ENCODE measurements at regions not wholly inside any gene's neighbourhood (a gene's known extent, or its start where the extent isn't known, plus 50 kb on each side); places are given as distances from the start of the nearest gene placed in this dataset.

- H3K4me1 Mint-ChIP-seq: no peaks in the 10 kb centered on the region
- DNase-seq: no peak
- no peaks in the 10 kb centered on the region for H3K27me3 Mint-ChIP-seq
- H3K9me3 Mint-ChIP-seq: peaks cover 2% of the 10 kb centered on the region
- no peaks in the 10 kb centered on the region for H3K36me3 Mint-ChIP-seq
- CTCF ChIA-PET: no interaction called here
- H3K27ac Mint-ChIP-seq: no peak overlapping the region
- no peak overlapping the region for H3K4me3 Mint-ChIP-seq
Observed at GRCh38 chr9:135388530-135388929, 91.1 kb upstream of the PPP1R26 start.

- Mint-ChIP-seq H3K27ac (no peak overlapping the region), H3K9me3 (no peaks in the 10 kb centered on the region), H3K36me3 (no peaks in the 10 kb centered on the region), H3K27me3 (peaks cover 3% of the 10 kb centered on the region), H3K4me3 (no peak overlapping the region), H3K4me1 (no peaks in the 10 kb centered on the region)
- CTCF ChIA-PET: no interaction called here
- DNase-seq: no peak
Observed at GRCh38 chr9:135391759-135392158, 87.8 kb upstream of the PPP1R26 start.

- DNase-seq: no peak
- no peak overlapping the region for H3K4me3 Mint-ChIP-seq
- peaks cover 3% of the 10 kb centered on the region for H3K27me3 Mint-ChIP-seq
- H3K4me1 Mint-ChIP-seq: no peaks in the 10 kb centered on the region
- H3K27ac Mint-ChIP-seq: no peak overlapping the region
- CTCF ChIA-PET: no interaction called here
- H3K36me3 Mint-ChIP-seq: no peaks in the 10 kb centered on the region
- H3K9me3 Mint-ChIP-seq: no peaks in the 10 kb centered on the region
Observed at GRCh38 chr9:135392511-135392910, 87.1 kb upstream of the PPP1R26 start.

- CTCF ChIA-PET: no interaction called here
- Mint-ChIP-seq H3K27ac (no peak overlapping the region), H3K4me3 (no peak overlapping the region), H3K4me1 (no peaks in the 10 kb centered on the region), H3K9me3 (no peaks in the 10 kb centered on the region), H3K36me3 (no peaks in the 10 kb centered on the region), H3K27me3 (peaks cover 3% of the 10 kb centered on the region)
- DNase-seq: no peak
Observed at GRCh38 chr9:135394131-135394530, 85.5 kb upstream of the PPP1R26 start.

DNA sequence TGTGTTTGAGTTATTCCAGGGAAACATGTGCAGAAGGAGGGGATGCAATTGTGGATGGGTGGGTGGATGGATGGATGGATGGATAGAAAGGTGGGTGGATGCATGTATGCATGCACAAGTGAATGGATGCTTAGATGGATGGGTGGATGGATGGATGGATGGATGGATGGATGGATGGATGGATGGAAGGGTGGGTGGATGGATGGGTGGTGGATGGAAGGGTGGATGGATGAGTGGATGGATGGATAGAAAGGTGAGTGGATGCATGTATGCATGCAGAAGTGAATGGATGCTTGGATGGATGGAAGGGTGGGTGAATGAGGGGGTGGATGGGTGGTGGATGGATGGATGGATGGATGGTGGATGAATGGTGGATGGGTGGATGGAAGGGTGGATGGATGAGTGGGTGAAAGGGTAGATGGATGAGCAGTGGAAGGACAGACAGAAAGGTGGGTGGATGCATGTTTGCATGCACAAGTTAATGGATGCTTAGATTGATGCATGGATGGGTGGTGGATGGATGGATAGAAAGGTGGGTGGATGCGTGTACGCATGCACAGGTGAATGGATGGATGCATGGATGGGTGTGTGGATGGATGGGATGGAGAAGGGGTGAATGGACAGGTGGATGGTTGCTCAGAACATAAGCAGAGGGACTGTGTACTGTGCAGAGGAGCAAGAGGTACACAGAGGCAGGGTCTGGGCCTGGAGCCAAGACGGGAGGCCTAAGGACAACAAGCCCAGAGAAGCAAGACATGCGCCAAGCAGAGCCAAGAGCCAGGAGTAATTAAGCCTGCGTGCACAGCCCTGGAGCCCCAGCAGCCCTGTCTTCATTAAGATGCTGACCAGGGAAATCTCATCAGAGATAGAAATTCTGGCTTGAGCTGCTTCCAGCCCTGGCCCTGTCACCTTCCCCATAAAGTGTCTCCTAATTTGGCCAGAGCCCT, 84.6 kb upstream of the PPP1R26 start:
- Mint-ChIP-seq H3K4me3 (no peak overlapping the region), H3K27ac (no peak overlapping the region)
- CTCF ChIA-PET: no interaction called here

GRCh38 chr9:135397142-135397541, 82.4 kb upstream of the PPP1R26 start:
- H3K4me1 Mint-ChIP-seq: no peaks in the 10 kb centered on the region
- H3K27me3 Mint-ChIP-seq: peaks cover 3% of the 10 kb centered on the region
- no peak overlapping the region for H3K27ac Mint-ChIP-seq
- no peaks in the 10 kb centered on the region for H3K36me3 Mint-ChIP-seq
- H3K9me3 Mint-ChIP-seq: no peaks in the 10 kb centered on the region
- H3K4me3 Mint-ChIP-seq: no peak overlapping the region
- no peak for DNase-seq
- CTCF ChIA-PET: no interaction called here

More for the DNA sequence above, 84.6 kb upstream of the PPP1R26 start:
- Mint-ChIP-seq H3K4me1 (no peaks in the 10 kb centered on the region), H3K27me3 (peaks cover 3% of the 10 kb centered on the region), H3K36me3 (no peaks in the 10 kb centered on the region), H3K9me3 (no peaks in the 10 kb centered on the region)
- no peak for DNase-seq

GRCh38 chr9:135399000-135399649, 80.5 kb upstream of the PPP1R26 start:
- no peak overlapping the region for H3K27ac Mint-ChIP-seq
- H3K4me3 Mint-ChIP-seq: no peak overlapping the region
- H3K4me1 Mint-ChIP-seq: no peaks in the 10 kb centered on the region
- DNase-seq: no peak
- CTCF ChIA-PET: no interaction called here
- no peaks in the 10 kb centered on the region for H3K36me3 Mint-ChIP-seq
- no peaks in the 10 kb centered on the region for H3K27me3 Mint-ChIP-seq
- no peaks in the 10 kb centered on the region for H3K9me3 Mint-ChIP-seq

GRCh38 chr9:135400496-135400895, 79.1 kb upstream of the PPP1R26 start:
- Mint-ChIP-seq H3K27ac (no peak overlapping the region), H3K9me3 (no peaks in the 10 kb centered on the region), H3K4me1 (no peaks in the 10 kb centered on the region), H3K36me3 (no peaks in the 10 kb centered on the region), H3K27me3 (no peaks in the 10 kb centered on the region), H3K4me3 (no peak overlapping the region)
- no peak for DNase-seq
- CTCF ChIA-PET: no interaction called here

- no peaks in the 10 kb centered on the region for H3K9me3 Mint-ChIP-seq
- no peak overlapping the region for H3K27ac Mint-ChIP-seq
- no peaks in the 10 kb centered on the region for H3K27me3 Mint-ChIP-seq
- no peaks in the 10 kb centered on the region for H3K4me1 Mint-ChIP-seq
- H3K4me3 Mint-ChIP-seq: no peak overlapping the region
- CTCF ChIA-PET: no interaction called here
- no peak for DNase-seq
- H3K36me3 Mint-ChIP-seq: no peaks in the 10 kb centered on the region
Observed at GRCh38 chr9:135401218-135401617, 78.4 kb upstream of the PPP1R26 start.

- Mint-ChIP-seq H3K36me3 (no peaks in the 10 kb centered on the region), H3K9me3 (no peaks in the 10 kb centered on the region)
Observed at GRCh38 chr9:135402048-135402738, 77.4 kb upstream of the PPP1R26 start.

GRCh38 chr9:135402739-135403695, 76.6 kb upstream of the PPP1R26 start:
- Mint-ChIP-seq H3K27me3 (no peaks in the 10 kb centered on the region), H3K27ac (no peak overlapping the region), H3K4me1 (no peaks in the 10 kb centered on the region), H3K36me3 (no peaks in the 10 kb centered on the region), H3K9me3 (no peaks in the 10 kb centered on the region), H3K4me3 (no peak overlapping the region)
- no peak for DNase-seq
- CTCF ChIA-PET: no interaction called here

More at GRCh38 chr9:135402048-135402738, 77.4 kb upstream of the PPP1R26 start:
- no peak overlapping the region for H3K4me3 Mint-ChIP-seq
- H3K4me1 Mint-ChIP-seq: no peaks in the 10 kb centered on the region
- no peak overlapping the region for H3K27ac Mint-ChIP-seq
- H3K27me3 Mint-ChIP-seq: no peaks in the 10 kb centered on the region
- DNase-seq: no peak
- CTCF ChIA-PET: no interaction called here

GRCh38 chr9:135403733-135404450, 75.7 kb upstream of the PPP1R26 start:
- H3K27me3 Mint-ChIP-seq: no peaks in the 10 kb centered on the region
- no peak overlapping the region for H3K27ac Mint-ChIP-seq
- CTCF ChIA-PET: no interaction called here

GRCh38 chr9:135404451-135405144, 75.0 kb upstream of the PPP1R26 start:
- DNase-seq: no peak
- H3K4me3 Mint-ChIP-seq: no peak overlapping the region
- no peaks in the 10 kb centered on the region for H3K36me3 Mint-ChIP-seq
- CTCF ChIA-PET: no interaction called here
- no peak overlapping the region for H3K27ac Mint-ChIP-seq
- no peaks in the 10 kb centered on the region for H3K27me3 Mint-ChIP-seq
- H3K4me1 Mint-ChIP-seq: no peaks in the 10 kb centered on the region
- H3K9me3 Mint-ChIP-seq: no peaks in the 10 kb centered on the region

More at GRCh38 chr9:135403733-135404450, 75.7 kb upstream of the PPP1R26 start:
- H3K36me3 Mint-ChIP-seq: no peaks in the 10 kb centered on the region
- H3K9me3 Mint-ChIP-seq: no peaks in the 10 kb centered on the region
- no peak overlapping the region for H3K4me3 Mint-ChIP-seq
- no peaks in the 10 kb centered on the region for H3K4me1 Mint-ChIP-seq
- DNase-seq: no peak

Measured in activated naive CD4-positive, alpha-beta T cell treated with anti-CD3 and anti-CD28 coated beads, Interleukin-2, amount 10 ng/mL, durations not matched to agents 7 days and 5 days (primary cell).